GM15510 (cell line): ENCODE measurements at regions not wholly inside any gene's neighbourhood (a gene's known extent, or its start where the extent isn't known, plus 50 kb on each side); places are given as distances from the start of the nearest gene placed in this dataset.

Source experiments
- POLR2A ChIP-seq: IDR thresholded peaks from 3 replicates; pipeline ENCODE4 v1.6.1; 2011; ENCODE audit warnings: borderline replicate concordance; ENCODE audit not compliant: insufficient read length; ENCODE audit errors: extremely low read depth

- no peak for TF ChIP-seq POLR2A
Observed at GRCh38 chr14:34038358-34039057, 87.6 kb upstream of the EGLN3 start.

- no peak for TF ChIP-seq POLR2A
Observed at GRCh38 chr14:34036319-34036766, 85.5 kb upstream of the EGLN3 start.

- TF ChIP-seq POLR2A, result no peak
Observed at GRCh38 chr14:34035934-34036250, 85.0 kb upstream of the EGLN3 start.

- TF ChIP-seq POLR2A, result no peak
Observed at GRCh38 chr14:34035177-34035933, 84.5 kb upstream of the EGLN3 start.

GRCh38 chr14:34034447-34035176, 83.7 kb upstream of the EGLN3 start:
- TF ChIP-seq POLR2A, result no peak

GRCh38 chr14:34032720-34033119, 81.8 kb upstream of the EGLN3 start:
- no peak for TF ChIP-seq POLR2A

- no peak for TF ChIP-seq POLR2A
Observed at GRCh38 chr14:34030864-34031263, 80.0 kb upstream of the EGLN3 start.

GRCh38 chr14:34029921-34030334, 79.1 kb upstream of the EGLN3 start:
- no peak for TF ChIP-seq POLR2A

- TF ChIP-seq POLR2A, result no peak
Observed at GRCh38 chr14:34027990-34028495, 77.2 kb upstream of the EGLN3 start.

GRCh38 chr14:34027130-34027989, 76.5 kb upstream of the EGLN3 start:
- TF ChIP-seq POLR2A, result no peak

- TF ChIP-seq POLR2A, result no peak
Observed at GRCh38 chr14:34025325-34026017, 74.6 kb upstream of the EGLN3 start.

GRCh38 chr14:34024768-34025144, 73.9 kb upstream of the EGLN3 start:
- no peak for TF ChIP-seq POLR2A

- TF ChIP-seq POLR2A, result no peak
Observed at GRCh38 chr14:34023824-34024767, 73.2 kb upstream of the EGLN3 start.

GRCh38 chr14:34021096-34021495, 70.2 kb upstream of the EGLN3 start:
- TF ChIP-seq POLR2A, result no peak

GRCh38 chr14:34020014-34020413, 69.1 kb upstream of the EGLN3 start:
- TF ChIP-seq POLR2A, result no peak
